RWPE1 (cell line): ENCODE measurements at regions not wholly inside any gene's neighbourhood (a gene's known extent, or its start where the extent isn't known, plus 50 kb on each side); places are given as distances from the start of the nearest gene placed in this dataset.

Experiments used
- CTCF ChIA-PET: fragments of 350-600 bp; sonication (Branson Sonifier 250); formaldehyde crosslinking; extraction: SDS; loops from one replicate; lab custom pipeline; 2021; lab: Yijun Ruan, JAX
- POLR2A ChIA-PET: fragments of 400-600 bp; formaldehyde crosslinking; extraction: SDS; loops from one replicate; lab custom pipeline; 2020; ENCODE audit warnings: antibody characterized with exemption; ENCODE audit not compliant: low non-redundant PET; lab: Yijun Ruan, JAX
- DNase-seq: peaks from one replicate; pipeline ENCODE4 v3.0.0; 2012; ENCODE audit warnings: low spot score
- H3K27ac ChIP-seq: fragments of 450-650 bp; 2 replicates; pipeline ENCODE4 v1.5.1; 2017
- CTCF ChIP-seq: fragments of 450-650 bp; conservative IDR thresholded peaks from 2 replicates; pipeline ENCODE4 v1.5.1; 2017; ENCODE audit warnings: low read depth, mild to moderate bottlenecking

- POLR2A ChIA-PET = no interaction called here
- TF ChIP-seq CTCF = no peak
- peak; percentile 42 for DNase-seq
- no peak overlapping the region for H3K27ac ChIP-seq
- CTCF ChIA-PET = interaction anchor here (0.6 kb wide), 1 partner anchor 625 kb away, joined by 3 read pairs; no protein-coding TSS in a partner anchor
Observed at GRCh38 chr12:114936148-114937079, 252.4 kb upstream of the TBX3 start.

GRCh38 chr12:114935658-114936057, 251.7 kb upstream of the TBX3 start:
- POLR2A ChIA-PET = no interaction called here
- no peak for TF ChIP-seq CTCF
- CTCF ChIA-PET = no interaction called here
- DNase-seq = no peak
- H3K27ac ChIP-seq = no peak overlapping the region

- ChIA-PET POLR2A (no interaction called here), CTCF (interaction anchor here (0.7 kb wide), 1 partner anchor 29 kb away, joined by 4 read pairs; no protein-coding TSS in a partner anchor)
- H3K27ac ChIP-seq = peak overlapping the region; percentile 55
- no peak for TF ChIP-seq CTCF
- peak; percentile 86 for DNase-seq
Observed at GRCh38 chr12:114933428-114934160, 249.6 kb upstream of the TBX3 start.

- CTCF ChIA-PET = no interaction called here
- POLR2A ChIA-PET = no interaction called here
- H3K27ac ChIP-seq = no peak overlapping the region
- no peak for DNase-seq
- TF ChIP-seq CTCF = no peak
Observed at GRCh38 chr12:114932806-114933205, 248.8 kb upstream of the TBX3 start.

GRCh38 chr12:114931025-114931424, 247.1 kb upstream of the TBX3 start:
- no peak for DNase-seq
- H3K27ac ChIP-seq = no peak overlapping the region
- TF ChIP-seq CTCF = no peak
- ChIA-PET CTCF (no interaction called here), POLR2A (no interaction called here)

- ChIA-PET CTCF (interaction anchor here (0.8 kb wide), 1 partner anchor 37 kb away, joined by 3 read pairs; no protein-coding TSS in a partner anchor), POLR2A (no interaction called here)
- TF ChIP-seq CTCF = no peak
- DNase-seq = no peak
- H3K27ac ChIP-seq = no peak overlapping the region
Observed at GRCh38 chr12:114926341-114926740, 242.4 kb upstream of the TBX3 start.
